Sciatic nerve (tissue), 2 donors: ENCODE measurements at regions not wholly inside any gene's neighbourhood (a gene's known extent, or its start where the extent isn't known, plus 50 kb on each side); places are given as distances from the start of the nearest gene placed in this dataset.

Experiments
- ATAC-seq: fragments of 200-7000 bp; cut with Tn5 transposase; one replicate; pipeline ENCODE4 v1.9.1; 2020; ENCODE audit warnings: mild to moderate bottlenecking, moderate library complexity
- DNase-seq: peaks from one replicate; pipeline ENCODE4 v3.0.0-alpha.2; 2020; ENCODE audit warnings: low spot score
- intact Hi-C: fragments of 100-400 bp; cut with DNase I; formaldehyde crosslinking; loops from one replicate; pipeline ENCODE4 v1.14.2; 2022
- donor health status: DM: no; HTN: no; CAD: no.
- donor health status: DM: no; HTN: no; CAD: no.

GRCh38 chr1:56399326-56399725 lies 180.0 kb downstream of the PLPP3 start:
- intact Hi-C loops, result no loop called here
- ATAC-seq (no peak), DNase-seq (no peak)

- intact Hi-C loops, result no loop called here
- peak; percentile 16 for ATAC-seq
Observed at GRCh38 chr1:56397811-56398231, 181.5 kb downstream of the PLPP3 start.

GRCh38 chr1:56397409-56397808 lies 182.0 kb downstream of the PLPP3 start:
- DNase-seq (no peak), ATAC-seq (peak; percentile 69)
- intact Hi-C loops, result no loop called here

More at GRCh38 chr1:56397811-56398231, 181.5 kb downstream of the PLPP3 start:
- DNase-seq, result no peak

- intact Hi-C loops, result no loop called here
- ATAC-seq (no peak), DNase-seq (no peak)
Observed at GRCh38 chr1:56396581-56396980, 182.8 kb downstream of the PLPP3 start.

- DNase-seq (no peak), ATAC-seq (no peak)
- intact Hi-C loops, result no loop called here
Observed at GRCh38 chr1:56395776-56396175, 183.6 kb downstream of the PLPP3 start.

GRCh38 chr1:56394298-56394697 lies 185.1 kb downstream of the PLPP3 start:
- DNase-seq, result peak; percentile 67
- ATAC-seq, result peak; percentile 86
- intact Hi-C loops, result no loop called here

GRCh38 chr1:56390934-56391731 lies 188.2 kb downstream of the PLPP3 start:
- intact Hi-C loops, result no loop called here
- ATAC-seq (no peak), DNase-seq (no peak)

- ATAC-seq, result no peak
- no peak for DNase-seq
- intact Hi-C loops, result no loop called here
Observed at GRCh38 chr1:56390232-56390867, 189.0 kb downstream of the PLPP3 start.

GRCh38 chr1:56389813-56390212 lies 189.6 kb downstream of the PLPP3 start:
- ATAC-seq (no peak), DNase-seq (no peak)
- intact Hi-C loops, result no loop called here

- DNase-seq (no peak), ATAC-seq (no peak)
- intact Hi-C loops, result no loop called here
Observed at GRCh38 chr1:56387071-56387740, 192.2 kb downstream of the PLPP3 start.

- ATAC-seq (peak; percentile 59), DNase-seq (no peak)
- intact Hi-C loops, result no loop called here
Observed at GRCh38 chr1:56385314-56385713, 194.0 kb downstream of the PLPP3 start.

- ATAC-seq (no peak), DNase-seq (no peak)
- intact Hi-C loops, result no loop called here
Observed at GRCh38 chr1:56382929-56383328, 196.4 kb downstream of the PLPP3 start.

GRCh38 chr1:56380531-56380930 lies 198.8 kb downstream of the PLPP3 start:
- DNase-seq (no peak), ATAC-seq (no peak)
- intact Hi-C loops, result no loop called here

GRCh38 chr1:56378341-56379070 lies 200.9 kb downstream of the PLPP3 start:
- no peak for ATAC-seq
- DNase-seq, result no peak
- intact Hi-C loops, result no loop called here

GRCh38 chr1:56377431-56377830 lies 201.9 kb downstream of the PLPP3 start:
- intact Hi-C loops, result no loop called here
- ATAC-seq (peak; percentile 46), DNase-seq (no peak)

GRCh38 chr1:56376188-56376984 lies 203.0 kb downstream of the PLPP3 start:
- intact Hi-C loops, result no loop called here
- ATAC-seq, result peak; percentile 67
- no peak for DNase-seq

- intact Hi-C loops, result no loop called here
- DNase-seq (no peak), ATAC-seq (peak; percentile 47)
Observed at GRCh38 chr1:56375326-56375804, 204.0 kb downstream of the PLPP3 start.
